Breast epithelium (tissue), 3 donors: ENCODE measurements at regions not wholly inside any gene's neighbourhood (a gene's known extent, or its start where the extent isn't known, plus 50 kb on each side); places are given as distances from the start of the nearest gene placed in this dataset.

Source experiments
- POLR2A ChIP-seq: fragments of 450-650 bp; IDR thresholded peaks from one replicate; pipeline ENCODE4 v1.6.1; 2016; ENCODE audit warnings: antibody characterized with exemption, mild to moderate bottlenecking, moderate library complexity
- POLR2AphosphoS5 ChIP-seq, 3 donors: sonication (generic); formaldehyde crosslinking; IDR thresholded peaks; one replicate each; pipeline ENCODE4 v1.6.1; 2017; ENCODE audit warnings: antibody characterized with exemption in 3 of 3
- TF ChIP-seq, protein P1 (sequence below), 3 donors: fragments of 450-650 bp; IDR thresholded peaks; one replicate each; pipeline ENCODE4 v1.5.1; 2016 to 2017; ENCODE audit warnings: antibody characterized with exemption in 3 of 3, mild to moderate bottlenecking in 3 of 3, moderate library complexity in 3 of 3

DNA sequence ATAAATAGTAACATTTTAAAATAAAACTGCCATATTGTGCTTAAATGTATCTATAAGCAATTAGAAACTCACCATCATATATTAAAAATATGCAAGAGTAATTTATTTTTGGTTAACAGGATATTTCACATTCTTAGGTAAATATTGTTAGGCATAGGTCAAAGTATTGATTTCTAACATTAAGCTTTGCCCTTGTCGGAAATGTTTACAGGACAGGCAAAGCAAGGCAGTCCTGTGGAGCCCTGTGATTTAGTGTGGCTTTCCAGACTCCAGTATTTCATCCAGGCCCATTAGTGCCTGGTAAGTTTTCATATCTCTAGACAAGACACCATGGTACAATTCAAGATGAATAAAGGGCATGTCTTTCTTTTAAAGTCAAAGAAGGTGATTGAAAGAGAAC lies 114.9 kb upstream of the LARGE1 start:
- no peak for TF ChIP-seq POLR2A
- TF ChIP-seq, protein P1, sequence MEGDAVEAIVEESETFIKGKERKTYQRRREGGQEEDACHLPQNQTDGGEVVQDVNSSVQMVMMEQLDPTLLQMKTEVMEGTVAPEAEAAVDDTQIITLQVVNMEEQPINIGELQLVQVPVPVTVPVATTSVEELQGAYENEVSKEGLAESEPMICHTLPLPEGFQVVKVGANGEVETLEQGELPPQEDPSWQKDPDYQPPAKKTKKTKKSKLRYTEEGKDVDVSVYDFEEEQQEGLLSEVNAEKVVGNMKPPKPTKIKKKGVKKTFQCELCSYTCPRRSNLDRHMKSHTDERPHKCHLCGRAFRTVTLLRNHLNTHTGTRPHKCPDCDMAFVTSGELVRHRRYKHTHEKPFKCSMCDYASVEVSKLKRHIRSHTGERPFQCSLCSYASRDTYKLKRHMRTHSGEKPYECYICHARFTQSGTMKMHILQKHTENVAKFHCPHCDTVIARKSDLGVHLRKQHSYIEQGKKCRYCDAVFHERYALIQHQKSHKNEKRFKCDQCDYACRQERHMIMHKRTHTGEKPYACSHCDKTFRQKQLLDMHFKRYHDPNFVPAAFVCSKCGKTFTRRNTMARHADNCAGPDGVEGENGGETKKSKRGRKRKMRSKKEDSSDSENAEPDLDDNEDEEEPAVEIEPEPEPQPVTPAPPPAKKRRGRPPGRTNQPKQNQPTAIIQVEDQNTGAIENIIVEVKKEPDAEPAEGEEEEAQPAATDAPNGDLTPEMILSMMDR (IDR thresholded peaks at IDR 0.05) = no peak
- TF ChIP-seq POLR2AphosphoS5 (IDR thresholded peaks at IDR 0.05) = no peak
